CD4-positive, alpha-beta memory T cell (primary cell): ENCODE measurements at regions not wholly inside any gene's neighbourhood (a gene's known extent, or its start where the extent isn't known, plus 50 kb on each side); places are given as distances from the start of the nearest gene placed in this dataset.
A peak's percentile ranks its signal among the peaks of the same experiment; 100 is the strongest.

ENCODE experiments used
- CTCF ChIA-PET: fragments of 350-600 bp; sonication (Branson Sonifier 250); formaldehyde crosslinking; loops from one replicate; lab custom pipeline; 2021; ENCODE audit warnings: inconsistent platforms; ENCODE audit not compliant: partially characterized antibody; lab: Charles Lee
- POLR2A ChIA-PET: fragments of 350-600 bp; sonication (Branson Sonifier 250); formaldehyde crosslinking; loops from one replicate; lab custom pipeline; 2021; ENCODE audit not compliant: partially characterized antibody; lab: Charles Lee
- DNase-seq, 5 donors: peaks; one replicate each; pipeline versions ENCODE4 v3.0.0 to v3.0.0-alpha.2; 2020 to 2022; ENCODE audit warnings: mixed read lengths in 1 of 5
- H3K27ac ChIP-seq: one replicate; pipeline ENCODE4 v1.7.0; 2013; ENCODE audit warnings: low read depth, low read length
- H3K27me3 ChIP-seq: 2 replicates; pipeline ENCODE4 v1.7.0; 2013; ENCODE audit warnings: mild to moderate bottlenecking, low read length, moderate library complexity; ENCODE audit not compliant: insufficient read depth
- H3K36me3 ChIP-seq: 2 replicates; pipeline ENCODE4 v1.7.0; 2013; ENCODE audit warnings: mild to moderate bottlenecking, low read length, moderate library complexity; ENCODE audit not compliant: insufficient read depth
- H3K4me1 ChIP-seq: 2 replicates; pipeline ENCODE4 v1.7.0; 2013; ENCODE audit warnings: mild to moderate bottlenecking, low read length, moderate library complexity; ENCODE audit not compliant: insufficient read depth
- H3K4me3 ChIP-seq, 2 donors: one replicate each; pipeline ENCODE4 v1.7.0; 2013; ENCODE audit warnings: low read length in 2 of 2, mild to moderate bottlenecking in 1 of 2
- H3K9me3 ChIP-seq, 2 donors: one replicate each; pipeline ENCODE4 v1.7.0; 2013; ENCODE audit warnings: low read length in 2 of 2, control low read depth in 1 of 2; ENCODE audit not compliant: control insufficient read depth in 1 of 2
- H3K27ac Mint-ChIP-seq, 7 donors: one replicate each; pipeline ENCODE4 v1.8.0; 2020 to 2021; ENCODE audit warnings: mixed read lengths in 7 of 7, mild to moderate bottlenecking in 6 of 7, inconsistent platforms in 3 of 7, moderate library complexity in 3 of 7
- H3K27me3 Mint-ChIP-seq, 2 donors: one replicate each; pipeline ENCODE4 v1.8.0; 2020 to 2021; ENCODE audit warnings: mixed read lengths in 2 of 2
- H3K36me3 Mint-ChIP-seq, 2 donors: one replicate each; pipeline ENCODE4 v1.8.0; 2020 to 2021; ENCODE audit warnings: mixed read lengths in 2 of 2, inconsistent platforms in 1 of 2, mild to moderate bottlenecking in 1 of 2
- H3K4me1 Mint-ChIP-seq, 4 donors: one replicate each; pipeline ENCODE4 v1.8.0; 2020 to 2021; ENCODE audit warnings: mixed read lengths in 4 of 4, mild to moderate bottlenecking in 1 of 4
- H3K4me3 Mint-ChIP-seq, 8 donors: one replicate each; pipeline ENCODE4 v1.8.0; 2020 to 2021; ENCODE audit warnings: mixed read lengths in 8 of 8, mild to moderate bottlenecking in 7 of 8, moderate library complexity in 6 of 8, inconsistent platforms in 3 of 8
- H3K9me3 Mint-ChIP-seq, 8 donors: one replicate each; pipeline ENCODE4 v1.8.0; 2020 to 2021; ENCODE audit warnings: mixed read lengths in 8 of 8, mild to moderate bottlenecking in 5 of 8, inconsistent platforms in 3 of 8, moderate library complexity in 1 of 8
- intact Hi-C: fragments of 100-400 bp; cut with micrococcal nuclease; formaldehyde crosslinking; loops from one replicate; pipeline ENCODE4 v1.15.1; 2023

- no peaks in the 10 kb centered on the region for H3K9me3 Mint-ChIP-seq
- Histone ChIP-seq H3K27ac (no peak overlapping the region), H3K4me1 (no peaks in the 10 kb centered on the region), H3K27me3 (no peaks in the 10 kb centered on the region), H3K36me3 (no peaks in the 10 kb centered on the region), H3K9me3 (no peaks in the 10 kb centered on the region), H3K4me3 (no peak overlapping the region)
- no peaks in the 10 kb centered on the region for H3K27me3 Mint-ChIP-seq
- no peak overlapping the region for H3K27ac Mint-ChIP-seq
- H3K36me3 Mint-ChIP-seq = no peaks in the 10 kb centered on the region
- H3K4me1 Mint-ChIP-seq = no peaks in the 10 kb centered on the region
- intact Hi-C loops = no loop called here
- POLR2A ChIA-PET = no interaction called here
- no peak overlapping the region for H3K4me3 Mint-ChIP-seq
- no peak for DNase-seq
- CTCF ChIA-PET = no interaction called here
Observed at GRCh38 chr5:158368686-158369085, 509.7 kb upstream of the CLINT1 start.

GRCh38 chr5:158364367-158364766, 505.4 kb upstream of the CLINT1 start:
- Histone ChIP-seq H3K27me3 (no peaks in the 10 kb centered on the region), H3K9me3 (no peaks in the 10 kb centered on the region), H3K36me3 (no peaks in the 10 kb centered on the region), H3K4me1 (no peaks in the 10 kb centered on the region), H3K27ac (no peak overlapping the region), H3K4me3 (no peak overlapping the region)
- no peaks in the 10 kb centered on the region for H3K27me3 Mint-ChIP-seq
- intact Hi-C loops = no loop called here
- no peaks in the 10 kb centered on the region for H3K36me3 Mint-ChIP-seq
- no peaks in the 10 kb centered on the region for H3K9me3 Mint-ChIP-seq
- DNase-seq = no peak
- H3K27ac Mint-ChIP-seq = peak overlapping the region in 1 of 7 donors; percentile 59
- CTCF ChIA-PET = no interaction called here
- POLR2A ChIA-PET = no interaction called here
- H3K4me3 Mint-ChIP-seq = no peak overlapping the region
- no peaks in the 10 kb centered on the region for H3K4me1 Mint-ChIP-seq

GRCh38 chr5:158354958-158355357, 496.0 kb upstream of the CLINT1 start:
- intact Hi-C loops = no loop called here
- DNase-seq = no peak
- Mint-ChIP-seq H3K27me3 (peaks cover 0 to 2% of the 10 kb centered on the region in 2 donors), H3K9me3 (peaks cover 0 to 3% (median 0%) of the 10 kb centered on the region in 8 donors), H3K4me1 (no peaks in the 10 kb centered on the region), H3K27ac (no peak overlapping the region), H3K4me3 (no peak overlapping the region), H3K36me3 (no peaks in the 10 kb centered on the region)
- Histone ChIP-seq H3K36me3 (no peaks in the 10 kb centered on the region), H3K4me3 (no peak overlapping the region), H3K9me3 (no peaks in the 10 kb centered on the region), H3K27me3 (no peaks in the 10 kb centered on the region), H3K27ac (no peak overlapping the region), H3K4me1 (no peaks in the 10 kb centered on the region)
- ChIA-PET CTCF (no interaction called here), POLR2A (no interaction called here)

GRCh38 chr5:158351485-158352125, 492.7 kb upstream of the CLINT1 start:
- H3K9me3 ChIP-seq = no peaks in the 10 kb centered on the region
- no peaks in the 10 kb centered on the region for H3K27me3 ChIP-seq
- no peak for DNase-seq
- Mint-ChIP-seq H3K36me3 (no peaks in the 10 kb centered on the region), H3K9me3 (peaks cover 0 to 5% (median 0%) of the 10 kb centered on the region in 8 donors), H3K4me3 (no peak overlapping the region), H3K4me1 (no peaks in the 10 kb centered on the region), H3K27me3 (peaks cover 0 to 4% of the 10 kb centered on the region in 2 donors), H3K27ac (no peak overlapping the region)
- H3K27ac ChIP-seq = no peak overlapping the region
- CTCF ChIA-PET = no interaction called here
- POLR2A ChIA-PET = no interaction called here
- intact Hi-C loops = no loop called here
- H3K4me3 ChIP-seq = no peak overlapping the region
- no peaks in the 10 kb centered on the region for H3K36me3 ChIP-seq
- H3K4me1 ChIP-seq = no peaks in the 10 kb centered on the region

- Mint-ChIP-seq H3K27me3 (peaks cover 0 to 4% of the 10 kb centered on the region in 2 donors), H3K36me3 (no peaks in the 10 kb centered on the region), H3K4me1 (no peaks in the 10 kb centered on the region), H3K27ac (no peak overlapping the region), H3K4me3 (no peak overlapping the region), H3K9me3 (peaks cover 0 to 12% (median 5%) of the 10 kb centered on the region in 8 donors)
- intact Hi-C loops = no loop called here
- ChIA-PET CTCF (no interaction called here), POLR2A (no interaction called here)
- Histone ChIP-seq H3K27me3 (no peaks in the 10 kb centered on the region), H3K4me3 (no peak overlapping the region), H3K9me3 (no peaks in the 10 kb centered on the region), H3K27ac (no peak overlapping the region), H3K36me3 (no peaks in the 10 kb centered on the region), H3K4me1 (no peaks in the 10 kb centered on the region)
- no peak for DNase-seq
Observed at GRCh38 chr5:158349987-158350386, 491.0 kb upstream of the CLINT1 start.

GRCh38 chr5:158344376-158344775, 485.4 kb upstream of the CLINT1 start:
- H3K36me3 Mint-ChIP-seq = no peaks in the 10 kb centered on the region
- Histone ChIP-seq H3K4me3 (no peak overlapping the region), H3K9me3 (no peaks in the 10 kb centered on the region), H3K36me3 (no peaks in the 10 kb centered on the region), H3K27me3 (no peaks in the 10 kb centered on the region), H3K27ac (no peak overlapping the region), H3K4me1 (no peaks in the 10 kb centered on the region)
- no peaks in the 10 kb centered on the region for H3K4me1 Mint-ChIP-seq
- H3K4me3 Mint-ChIP-seq = no peak overlapping the region
- no peak overlapping the region for H3K27ac Mint-ChIP-seq
- intact Hi-C loops = no loop called here
- ChIA-PET CTCF (no interaction called here), POLR2A (no interaction called here)
- peaks cover 0 to 12% (median 4%) of the 10 kb centered on the region in 8 donors for H3K9me3 Mint-ChIP-seq
- H3K27me3 Mint-ChIP-seq = peaks cover 5 to 7% of the 10 kb centered on the region in 2 donors
- DNase-seq = no peak

GRCh38 chr5:158340608-158341007, 481.7 kb upstream of the CLINT1 start:
- no peaks in the 10 kb centered on the region for H3K27me3 ChIP-seq

More at GRCh38 chr5:158340608-158341007, 481.7 kb upstream of the CLINT1 start:
- Mint-ChIP-seq H3K27ac (no peak overlapping the region), H3K36me3 (no peaks in the 10 kb centered on the region), H3K9me3 (peaks cover 0 to 17% (median 7%) of the 10 kb centered on the region in 8 donors), H3K4me3 (no peak overlapping the region), H3K4me1 (no peaks in the 10 kb centered on the region), H3K27me3 (peaks cover 6 to 8% of the 10 kb centered on the region in 2 donors)
- DNase-seq = no peak
- intact Hi-C loops = no loop called here
- Histone ChIP-seq H3K4me1 (no peaks in the 10 kb centered on the region), H3K4me3 (no peak overlapping the region), H3K36me3 (no peaks in the 10 kb centered on the region), H3K27ac (no peak overlapping the region), H3K9me3 (no peaks in the 10 kb centered on the region)
- ChIA-PET CTCF (no interaction called here), POLR2A (no interaction called here)
